HG03469 (cell line): ENCODE measurements at regions not wholly inside any gene's neighbourhood (a gene's known extent, or its start where the extent isn't known, plus 50 kb on each side); places are given as distances from the start of the nearest gene placed in this dataset.

Source experiments
- ATAC-seq: cut with Tn5 transposase; IDR thresholded peaks from one replicate; pipeline ENCODE4 v1.9.1; 2021; ENCODE audit warnings: mild to moderate bottlenecking, moderate library complexity, moderate number of reproducible peaks; ENCODE audit not compliant: unreplicated experiment

DNA sequence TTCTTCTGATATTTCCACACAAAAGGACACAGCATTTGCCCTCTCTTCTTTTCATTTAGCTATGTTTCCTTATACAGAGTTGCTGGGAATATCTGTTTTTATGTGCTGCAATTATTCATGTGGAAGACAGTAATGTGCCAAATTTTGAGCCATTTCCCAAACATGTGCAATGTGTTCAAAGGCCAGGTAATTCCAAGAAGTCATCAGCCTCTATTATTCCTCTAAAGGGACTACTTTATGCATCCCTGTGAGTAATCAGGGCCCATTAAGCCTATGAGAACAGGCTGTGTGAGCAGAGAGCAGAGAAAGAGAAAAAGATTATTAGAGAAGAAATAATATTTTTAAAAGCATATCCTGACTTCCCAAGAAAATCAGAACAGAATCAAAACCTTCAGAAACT lies 107.6 kb upstream of the OSR1 start:
- no peak for ATAC-seq

DNA sequence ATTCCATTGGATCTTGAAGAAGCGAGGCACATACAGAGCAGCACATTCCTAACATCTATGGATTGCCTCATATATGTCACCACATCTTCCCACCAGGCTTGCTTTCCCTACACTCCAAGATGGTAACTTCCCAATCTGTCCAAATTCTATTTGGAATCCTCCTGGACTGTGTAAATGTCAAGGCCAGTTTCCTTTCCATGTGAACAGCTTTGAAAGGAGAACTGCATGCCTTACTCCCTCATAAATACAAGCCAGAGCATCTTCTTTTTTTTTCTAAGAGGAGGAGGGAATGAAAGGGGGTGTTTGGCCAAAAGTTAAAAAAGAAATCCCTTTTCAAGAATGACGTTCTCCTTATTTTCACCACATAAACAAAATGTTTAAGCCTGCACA lies 103.8 kb upstream of the OSR1 start:
- no peak for ATAC-seq

DNA sequence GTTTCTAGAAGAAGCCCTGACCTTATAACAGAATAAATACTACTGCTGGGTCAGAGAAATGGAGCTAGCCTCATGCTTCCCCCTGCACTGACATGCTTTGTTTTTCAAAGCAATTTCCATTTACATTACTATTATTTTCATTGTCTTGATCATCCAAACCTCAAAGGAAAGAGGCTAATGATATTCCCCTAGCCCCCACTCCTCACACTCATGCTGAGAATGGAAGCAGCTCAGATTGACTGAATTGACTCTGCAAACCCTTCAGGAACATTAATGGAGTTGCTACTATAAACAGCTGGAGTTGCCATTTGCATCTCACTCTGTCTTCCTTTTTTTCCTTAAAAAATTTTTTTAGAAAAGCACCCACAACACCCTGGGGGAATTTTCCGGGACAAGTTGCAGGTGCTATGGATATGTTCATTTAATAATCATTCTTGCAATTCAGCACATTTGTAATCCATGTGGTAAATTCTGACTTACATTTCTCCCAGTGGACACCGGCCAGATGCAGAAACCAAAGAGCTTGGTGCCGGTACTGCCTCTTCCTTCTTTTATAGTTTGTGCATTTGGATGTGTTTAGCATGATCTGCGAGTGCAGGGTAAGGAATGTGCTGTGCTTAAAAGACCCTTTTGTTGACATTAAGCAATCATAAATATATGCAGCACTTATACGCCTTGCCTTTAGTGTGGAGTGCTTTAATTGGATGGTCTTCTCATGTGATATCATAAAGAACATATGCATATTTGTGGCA lies 103.3 kb upstream of the OSR1 start:
- no peak for ATAC-seq

DNA sequence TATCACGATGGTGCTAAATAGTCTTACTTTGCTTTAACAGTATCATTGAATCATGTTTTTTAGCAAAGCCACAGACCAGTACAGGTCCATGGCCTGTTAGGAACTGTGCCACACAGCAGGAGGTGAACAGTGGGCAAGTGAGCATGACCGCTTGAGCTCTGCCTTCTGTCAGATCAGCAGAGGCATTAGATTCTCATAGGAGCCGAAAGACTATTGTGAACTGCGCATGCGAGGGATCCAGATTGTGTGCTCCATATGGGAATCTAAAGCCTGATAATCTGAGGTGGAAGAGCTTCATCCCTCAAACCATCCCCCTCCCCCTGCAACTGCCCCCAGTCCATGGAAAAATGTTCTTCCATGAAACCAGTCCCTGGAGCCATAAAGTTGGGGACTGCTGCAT lies 102.3 kb upstream of the OSR1 start:
- no peak for ATAC-seq

DNA sequence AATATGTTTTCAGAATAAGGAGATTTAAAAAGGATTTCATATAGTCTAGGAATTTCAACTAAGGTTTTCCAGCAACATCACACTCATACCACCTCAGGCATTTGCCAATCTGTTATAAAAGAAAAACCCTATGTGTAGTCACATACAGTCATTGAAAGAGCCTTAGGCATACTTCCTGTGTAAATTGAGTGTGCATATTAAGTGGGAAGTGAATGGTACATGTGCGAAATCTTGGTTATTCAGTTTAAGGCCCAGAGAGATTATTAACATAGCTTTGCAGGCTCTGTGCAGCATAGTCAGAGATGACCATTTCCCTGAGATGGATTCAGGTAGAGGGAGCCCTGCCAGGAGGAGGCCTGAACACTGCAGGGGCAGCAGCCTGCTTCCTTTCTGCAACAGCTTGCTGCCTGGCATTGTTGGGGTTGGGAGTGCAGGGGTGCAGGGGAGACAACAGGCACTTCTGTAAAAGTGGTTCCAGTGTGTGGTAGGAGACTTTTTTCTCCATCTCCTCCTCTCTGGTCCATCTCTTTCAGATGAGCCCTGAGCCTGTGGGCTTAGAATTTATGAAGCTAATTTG lies 100.1 kb upstream of the OSR1 start:
- no peak for ATAC-seq

DNA sequence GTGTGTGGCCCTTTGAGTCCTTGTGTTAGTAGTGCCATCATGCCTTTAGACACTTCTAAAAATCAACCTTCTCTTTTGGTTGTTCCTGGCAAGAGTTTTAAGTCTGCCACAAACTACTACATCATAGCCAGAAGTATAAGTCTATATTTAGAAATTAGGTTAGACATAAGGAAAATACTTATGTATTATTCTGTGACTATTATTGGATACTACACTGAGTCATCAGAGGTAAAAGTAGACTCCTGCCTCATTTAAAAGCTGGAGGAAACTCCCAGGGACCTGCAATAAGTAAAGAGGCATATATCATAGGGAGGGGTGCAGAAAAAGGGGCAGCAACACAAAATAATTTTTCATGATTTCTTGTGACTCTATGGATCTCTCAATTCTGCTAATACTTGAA lies 99.4 kb upstream of the OSR1 start:
- no peak for ATAC-seq

DNA sequence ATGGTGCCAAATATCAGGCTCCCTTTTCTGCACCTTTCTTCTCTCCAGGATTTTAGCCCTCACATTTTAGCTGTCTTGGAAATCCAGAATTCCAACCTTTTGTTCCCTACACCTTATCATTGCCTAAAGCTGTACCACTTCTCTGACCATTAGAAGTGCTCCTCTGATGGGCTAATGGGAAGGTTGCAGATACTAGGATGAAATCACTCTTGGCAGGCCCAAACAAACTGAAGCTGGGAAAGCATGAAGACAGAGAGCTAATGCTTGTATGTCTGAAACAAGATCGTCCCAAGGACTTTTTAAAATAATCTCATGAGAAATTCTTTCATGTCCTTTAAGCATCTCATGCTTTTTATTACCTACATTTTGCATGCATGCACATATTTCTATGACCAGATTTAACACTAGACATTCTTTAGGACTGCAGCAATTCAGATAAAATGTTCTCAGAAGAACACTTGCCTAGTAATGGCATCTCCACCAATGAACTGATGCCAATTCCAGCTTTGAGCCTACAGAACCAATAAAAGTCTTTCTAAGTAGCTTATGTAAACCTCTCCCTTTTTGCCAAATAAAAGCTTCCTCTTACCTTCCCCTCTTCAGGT lies 98.4 kb upstream of the OSR1 start:
- no peak for ATAC-seq

DNA sequence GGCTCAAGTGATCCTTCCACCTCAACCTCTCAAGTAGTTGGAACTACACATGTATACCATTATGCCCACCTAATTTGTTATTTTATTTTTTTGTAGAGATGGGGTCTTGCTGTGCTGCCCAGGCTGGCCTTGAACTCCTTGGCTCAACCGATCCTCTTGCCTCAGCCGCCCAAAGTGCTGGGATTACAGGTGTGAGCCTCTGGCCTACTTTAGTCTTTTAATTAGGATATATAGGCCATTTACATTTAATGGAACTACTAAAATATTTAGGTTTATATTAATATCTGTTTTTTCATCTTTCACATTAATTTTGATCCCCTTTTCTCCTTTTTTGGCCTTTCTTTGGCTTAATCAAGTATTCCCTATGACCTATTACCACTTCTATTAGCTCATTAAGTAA lies 95.7 kb upstream of the OSR1 start:
- no peak for ATAC-seq

DNA sequence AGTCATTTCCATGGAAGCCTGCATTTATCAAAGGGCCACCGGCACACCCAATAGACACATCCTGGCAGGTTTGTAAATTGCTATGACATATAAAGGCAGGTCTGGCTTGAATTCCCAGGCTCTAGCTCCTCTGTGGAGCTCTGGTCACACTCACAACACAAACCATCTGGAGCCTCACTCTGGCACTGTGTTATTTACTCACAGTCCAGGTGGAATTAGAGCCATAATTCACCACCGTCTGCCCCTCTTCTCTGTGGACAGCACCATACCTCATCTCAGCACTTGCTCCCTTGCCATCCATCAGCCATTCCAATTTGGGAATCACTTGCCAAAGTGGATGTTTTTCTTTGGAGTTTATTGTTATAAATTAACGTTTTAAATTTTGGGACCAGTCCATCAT lies 84.3 kb upstream of the OSR1 start:
- no peak for ATAC-seq

DNA sequence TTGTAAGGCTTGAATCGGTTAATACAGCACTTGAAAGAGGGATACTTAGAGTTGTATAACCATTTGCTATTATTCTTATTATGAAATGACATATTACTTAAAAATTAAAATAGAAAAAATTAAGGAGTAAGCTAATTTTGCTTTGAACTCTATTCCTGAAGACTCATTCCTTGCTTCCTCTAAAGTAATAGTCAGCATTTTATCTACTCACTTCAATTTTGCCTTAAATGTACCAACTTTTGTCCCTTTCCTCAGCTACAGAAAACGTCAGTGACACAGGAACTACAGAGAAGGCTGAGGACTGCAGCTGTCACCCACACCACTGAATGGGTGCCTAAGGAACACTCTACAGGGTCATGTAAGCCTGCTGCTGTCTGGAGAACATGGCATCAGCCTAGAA lies 80.7 kb upstream of the OSR1 start:
- no peak for ATAC-seq

DNA sequence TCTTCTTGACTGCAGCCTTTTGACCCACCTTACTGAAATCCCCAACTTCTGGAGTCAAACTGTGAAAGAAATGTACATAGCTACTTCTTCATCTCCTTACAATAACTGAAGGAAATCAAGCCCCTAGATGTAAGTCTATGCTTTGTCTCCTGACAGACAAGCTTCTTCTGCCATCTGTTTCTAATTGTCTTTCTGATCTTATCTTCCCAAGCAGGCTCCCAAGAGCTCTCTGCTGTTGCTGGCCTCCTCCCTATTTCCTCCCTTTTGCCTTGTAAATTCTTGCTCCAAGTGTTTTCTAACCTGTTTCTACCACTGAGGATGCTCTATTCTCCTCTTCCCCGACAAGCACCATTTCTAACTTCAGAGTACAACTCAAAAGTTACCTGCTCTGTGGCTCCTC lies 77.4 kb upstream of the OSR1 start:
- no peak for ATAC-seq

DNA sequence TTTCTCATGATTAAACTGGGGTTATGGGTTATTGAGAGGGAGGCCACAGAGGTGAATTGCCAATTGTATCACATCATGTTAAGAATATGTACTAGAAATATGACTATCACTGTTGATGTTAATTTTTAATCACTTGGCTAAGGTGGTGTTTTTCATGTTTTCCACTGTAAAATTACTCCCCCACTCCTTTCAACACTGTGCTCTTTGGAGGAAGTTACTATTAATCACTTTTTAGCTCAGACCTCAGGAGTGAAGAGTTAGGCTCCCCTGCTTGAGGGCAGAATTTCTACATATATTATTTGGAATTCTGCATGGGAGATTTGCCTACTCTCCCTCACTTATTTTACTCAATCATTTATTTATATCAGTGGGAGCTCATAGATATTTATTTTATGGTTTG lies 76.0 kb upstream of the OSR1 start:
- no peak for ATAC-seq

DNA sequence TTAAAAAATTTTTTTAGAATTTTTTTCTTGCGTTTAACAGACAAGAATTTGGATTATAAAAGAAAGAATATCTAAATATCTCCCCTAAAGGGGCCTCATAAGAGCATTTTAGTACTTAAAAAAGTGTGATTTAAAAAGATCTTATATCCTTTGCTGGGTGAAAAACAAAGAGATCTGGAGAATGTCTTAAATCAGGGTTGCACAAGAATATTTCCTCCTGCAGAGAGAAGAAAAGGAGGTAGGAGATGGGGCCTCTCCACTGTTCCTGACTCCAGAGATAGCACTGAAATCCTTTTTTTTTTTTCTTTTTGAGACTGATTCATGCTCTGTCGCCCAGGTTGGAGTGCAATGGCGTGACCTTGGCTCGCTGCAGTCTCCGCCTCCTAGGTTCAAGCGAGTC lies 68.5 kb upstream of the OSR1 start:
- no peak for ATAC-seq

DNA sequence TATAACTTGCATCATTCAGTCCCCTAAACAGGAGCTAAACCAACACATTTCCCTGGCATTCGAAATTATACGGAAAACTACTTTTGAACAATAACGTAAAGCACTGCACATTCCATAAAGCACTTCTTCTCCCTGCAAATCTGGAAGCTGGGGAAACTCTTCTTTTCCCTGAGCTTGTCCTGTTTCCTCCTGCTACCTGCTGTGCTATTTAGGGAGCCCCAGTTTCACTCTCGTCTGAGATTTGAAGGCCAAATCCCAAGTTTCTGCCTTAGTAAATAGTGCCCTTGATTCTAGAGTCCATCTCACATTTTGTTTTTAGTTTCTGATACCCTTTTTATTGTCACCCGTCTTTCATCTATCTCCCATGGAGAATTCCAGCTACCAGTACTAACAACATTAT lies 67.7 kb upstream of the OSR1 start:
- ATAC-seq = no peak

DNA sequence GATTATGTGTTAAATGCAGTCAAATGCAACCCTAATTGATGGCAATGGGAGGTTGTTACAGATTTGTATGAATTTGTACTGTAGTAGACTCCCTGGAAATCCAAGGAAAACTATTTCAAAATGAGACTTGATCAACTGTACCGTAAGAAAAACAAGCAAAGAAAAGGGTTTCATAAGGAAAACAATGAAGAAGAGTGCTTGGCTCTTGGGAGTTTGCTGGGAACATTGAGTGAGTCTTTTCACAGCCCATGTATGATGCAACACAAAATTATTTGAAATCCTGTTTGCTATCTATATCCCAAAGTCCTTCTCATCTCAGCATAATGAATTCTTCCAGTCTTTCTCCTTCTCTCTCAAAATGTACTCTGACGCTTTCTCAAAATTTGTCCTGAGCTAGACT lies 67.0 kb upstream of the OSR1 start:
- ATAC-seq = no peak

DNA sequence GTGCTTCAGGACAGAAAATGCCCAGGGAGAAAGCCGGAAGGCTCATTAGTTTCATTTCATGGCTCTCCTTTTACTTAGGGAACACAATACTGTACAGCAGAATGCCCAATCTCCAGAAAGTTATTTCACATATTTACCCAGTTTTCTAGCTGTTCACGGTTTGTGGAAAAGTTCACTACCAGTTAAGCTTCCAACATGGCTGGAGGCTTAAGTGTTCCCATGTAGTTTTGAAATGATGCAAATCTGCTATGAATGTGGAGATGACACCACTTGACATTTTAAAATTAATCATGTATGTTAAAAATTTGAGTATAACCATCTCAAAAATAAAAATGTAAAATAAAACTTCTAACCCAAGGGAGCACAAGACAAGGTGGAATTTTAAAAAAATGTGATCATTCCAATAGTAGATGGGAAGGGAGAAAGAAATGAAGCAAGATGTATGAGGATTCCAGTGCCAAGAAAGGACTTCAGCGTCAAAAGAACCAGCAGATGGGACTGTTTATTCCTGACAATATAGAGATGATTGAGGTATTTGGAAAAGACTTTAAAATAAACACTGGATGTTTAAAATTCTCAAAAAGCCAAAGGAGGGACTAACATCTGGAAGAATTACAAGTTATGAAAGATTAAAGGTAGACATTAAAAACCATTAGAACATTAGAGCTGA lies 60.9 kb upstream of the OSR1 start:
- no peak for ATAC-seq

DNA sequence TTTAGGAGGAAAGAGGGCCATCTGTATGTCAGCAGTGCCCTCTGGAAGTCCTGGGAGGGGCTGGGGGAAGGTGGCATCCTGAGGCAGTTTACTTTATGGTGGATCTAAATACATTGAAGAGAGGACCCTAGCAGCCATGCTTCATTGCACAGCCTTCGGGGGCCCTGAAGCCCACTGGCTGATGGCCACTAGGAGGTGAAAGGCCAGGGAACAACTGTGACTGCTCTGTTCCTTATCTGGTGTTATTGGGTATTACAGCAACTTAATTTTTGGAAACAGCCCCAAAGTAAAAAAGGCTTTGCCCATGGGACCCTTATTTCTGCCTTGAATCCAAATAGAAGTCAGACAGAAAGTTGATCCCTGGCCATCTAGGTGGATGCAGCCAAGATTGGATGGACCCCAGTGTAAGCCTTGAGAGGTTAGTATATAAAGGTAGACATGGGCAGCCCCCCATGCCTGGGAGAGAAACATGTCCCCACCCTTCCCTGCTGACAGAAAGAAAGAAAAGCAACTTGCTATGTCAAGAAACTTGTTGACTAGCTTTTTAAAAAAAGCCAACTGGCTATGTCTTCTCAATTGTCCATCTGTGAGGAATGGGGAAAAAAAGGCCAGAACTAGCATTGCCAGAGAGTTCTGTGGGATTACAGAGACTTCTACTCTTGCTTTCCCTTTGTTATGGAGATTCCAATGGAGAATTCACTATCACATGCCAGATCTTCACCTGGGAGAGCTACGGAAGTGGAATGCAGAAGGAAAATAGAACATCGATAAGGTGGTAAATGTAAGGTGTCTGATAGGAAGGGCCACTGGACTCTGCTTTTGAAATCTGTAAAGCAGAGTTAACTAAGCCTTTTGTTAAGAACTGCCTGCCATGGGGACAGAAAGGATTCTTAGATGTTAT lies 58.6 kb upstream of the OSR1 start:
- no peak for ATAC-seq

DNA sequence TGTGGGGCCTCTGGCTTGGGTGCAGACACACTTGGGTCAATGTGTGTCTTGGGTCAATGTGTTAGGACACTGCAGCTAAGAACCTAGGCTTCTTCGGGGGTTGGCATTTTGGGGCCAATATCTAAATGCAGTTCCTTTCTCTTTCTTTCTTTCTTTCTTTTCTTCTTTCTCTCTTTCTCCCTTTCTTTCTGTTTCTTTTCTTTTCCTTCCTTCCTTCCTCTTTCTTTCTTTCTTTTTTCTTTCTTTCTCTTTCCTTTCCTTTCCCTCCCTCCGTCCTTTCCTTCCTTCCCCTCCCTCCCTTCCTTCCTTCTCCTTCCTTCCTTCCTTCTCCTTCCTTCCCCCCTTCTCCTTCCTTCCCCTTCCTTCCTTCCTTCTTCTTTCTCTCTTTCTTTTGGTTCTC lies 57.7 kb upstream of the OSR1 start:
- ATAC-seq = no peak

DNA sequence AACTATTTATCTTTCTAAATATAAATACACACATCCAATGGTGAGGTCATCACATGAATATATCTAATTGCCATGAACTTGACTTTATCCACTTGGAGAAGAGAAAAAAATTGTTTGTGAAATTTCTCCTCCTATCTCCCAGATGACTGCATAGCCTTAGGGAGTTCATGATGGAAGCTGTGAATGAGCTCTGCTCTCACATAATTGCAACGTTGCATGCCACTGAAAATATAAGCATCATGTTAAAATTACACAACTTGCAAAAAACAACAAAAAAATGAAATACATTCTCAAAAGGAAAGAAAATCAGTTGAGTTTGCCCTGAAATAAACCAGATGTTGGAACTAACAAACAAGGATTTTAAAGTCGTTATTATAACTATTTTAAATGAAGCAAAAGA lies 50.6 kb upstream of the OSR1 start:
- ATAC-seq = no peak

DNA sequence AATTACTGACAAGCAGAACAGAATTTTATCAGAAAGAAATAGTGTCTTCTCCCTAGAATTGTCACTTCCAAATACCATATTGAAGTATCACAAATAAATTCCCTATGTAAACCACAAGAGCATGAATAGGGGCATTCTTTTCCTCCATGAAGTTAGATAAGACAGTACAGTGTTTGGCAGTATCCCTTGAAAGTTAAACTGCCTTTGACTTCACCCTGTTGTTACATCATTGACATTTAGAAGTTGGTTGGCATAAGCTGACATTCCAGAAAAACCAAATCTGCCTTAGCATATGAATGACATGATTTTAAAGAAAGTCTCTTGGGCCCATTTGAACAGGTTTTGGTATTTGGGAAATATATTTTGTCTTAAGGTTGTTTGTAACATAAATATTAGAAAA lies 50.2 kb upstream of the OSR1 start:
- ATAC-seq = no peak
